Testis (tissue), 2 donors: ENCODE measurements at regions not wholly inside any gene's neighbourhood (a gene's known extent, or its start where the extent isn't known, plus 50 kb on each side); places are given as distances from the start of the nearest gene placed in this dataset.

ENCODE experiments used
- POLR2A ChIP-seq: fragments of 450-650 bp; IDR thresholded peaks from one replicate; pipeline ENCODE4 v1.6.1; 2017; ENCODE audit warnings: antibody characterized with exemption, mild to moderate bottlenecking, moderate library complexity
- TF ChIP-seq, protein P1 (sequence below), 3 experiments: fragments of 450-650 bp in 2 of 3; fragments of 200-600 bp in 1 of 3; sonication (generic) in 1 of 3; IDR thresholded peaks; one replicate each; pipeline ENCODE4 v1.5.1; 2016 to 2019; ENCODE audit warnings: antibody characterized with exemption in 3 of 3, mild to moderate bottlenecking in 2 of 3, moderate library complexity in 1 of 3

DNA sequence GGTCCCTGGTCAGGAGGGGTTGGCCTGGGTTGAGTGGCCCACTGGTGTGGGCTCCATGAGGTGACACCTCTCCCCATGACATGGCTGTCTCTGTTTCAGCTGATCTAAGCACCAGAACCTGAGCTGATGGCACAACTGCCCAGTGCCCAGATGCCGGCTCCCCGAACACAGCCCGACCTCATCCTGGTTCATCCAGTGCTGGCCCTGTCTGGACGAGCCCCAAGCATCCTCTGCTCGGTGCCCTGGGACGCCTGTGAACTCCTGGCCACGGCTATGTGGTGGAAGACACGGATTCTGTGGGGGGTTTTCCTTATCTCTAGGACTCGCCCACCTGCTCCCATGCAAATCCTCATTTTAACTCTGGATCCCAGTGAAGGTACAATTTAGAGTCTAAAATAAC lies 389.2 kb downstream of the SHANK2 start:
- TF ChIP-seq, protein P1, sequence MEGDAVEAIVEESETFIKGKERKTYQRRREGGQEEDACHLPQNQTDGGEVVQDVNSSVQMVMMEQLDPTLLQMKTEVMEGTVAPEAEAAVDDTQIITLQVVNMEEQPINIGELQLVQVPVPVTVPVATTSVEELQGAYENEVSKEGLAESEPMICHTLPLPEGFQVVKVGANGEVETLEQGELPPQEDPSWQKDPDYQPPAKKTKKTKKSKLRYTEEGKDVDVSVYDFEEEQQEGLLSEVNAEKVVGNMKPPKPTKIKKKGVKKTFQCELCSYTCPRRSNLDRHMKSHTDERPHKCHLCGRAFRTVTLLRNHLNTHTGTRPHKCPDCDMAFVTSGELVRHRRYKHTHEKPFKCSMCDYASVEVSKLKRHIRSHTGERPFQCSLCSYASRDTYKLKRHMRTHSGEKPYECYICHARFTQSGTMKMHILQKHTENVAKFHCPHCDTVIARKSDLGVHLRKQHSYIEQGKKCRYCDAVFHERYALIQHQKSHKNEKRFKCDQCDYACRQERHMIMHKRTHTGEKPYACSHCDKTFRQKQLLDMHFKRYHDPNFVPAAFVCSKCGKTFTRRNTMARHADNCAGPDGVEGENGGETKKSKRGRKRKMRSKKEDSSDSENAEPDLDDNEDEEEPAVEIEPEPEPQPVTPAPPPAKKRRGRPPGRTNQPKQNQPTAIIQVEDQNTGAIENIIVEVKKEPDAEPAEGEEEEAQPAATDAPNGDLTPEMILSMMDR (IDR thresholded peaks at IDR 0.05): no peak
- TF ChIP-seq POLR2A: no peak
